ENCODE measurements at regions not wholly inside any gene's neighbourhood (a gene's known extent, or its start where the extent isn't known, plus 50 kb on each side); places are given as distances from the start of the nearest gene placed in this dataset.

DNA sequence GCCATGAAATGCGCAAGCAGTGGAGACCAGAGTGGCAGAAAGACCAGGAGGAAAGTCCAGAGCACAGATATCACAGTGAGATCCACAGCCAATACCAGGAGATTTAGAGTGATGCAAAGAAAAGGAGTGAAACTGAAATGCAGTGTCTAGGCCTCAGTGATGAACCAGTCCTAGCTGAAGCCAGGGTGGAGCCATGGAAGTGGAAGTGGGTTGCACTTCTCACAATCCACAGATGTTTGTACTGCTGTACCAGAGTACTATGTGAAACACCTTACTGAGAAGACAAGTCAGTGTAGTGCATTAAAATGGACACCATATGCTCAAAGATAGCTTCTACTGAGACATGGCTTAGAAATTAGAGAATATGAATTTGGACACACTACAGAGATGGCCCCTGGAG, 403.3 kb downstream of the HNRNPD start:
- TF ChIP-seq, protein P1, sequence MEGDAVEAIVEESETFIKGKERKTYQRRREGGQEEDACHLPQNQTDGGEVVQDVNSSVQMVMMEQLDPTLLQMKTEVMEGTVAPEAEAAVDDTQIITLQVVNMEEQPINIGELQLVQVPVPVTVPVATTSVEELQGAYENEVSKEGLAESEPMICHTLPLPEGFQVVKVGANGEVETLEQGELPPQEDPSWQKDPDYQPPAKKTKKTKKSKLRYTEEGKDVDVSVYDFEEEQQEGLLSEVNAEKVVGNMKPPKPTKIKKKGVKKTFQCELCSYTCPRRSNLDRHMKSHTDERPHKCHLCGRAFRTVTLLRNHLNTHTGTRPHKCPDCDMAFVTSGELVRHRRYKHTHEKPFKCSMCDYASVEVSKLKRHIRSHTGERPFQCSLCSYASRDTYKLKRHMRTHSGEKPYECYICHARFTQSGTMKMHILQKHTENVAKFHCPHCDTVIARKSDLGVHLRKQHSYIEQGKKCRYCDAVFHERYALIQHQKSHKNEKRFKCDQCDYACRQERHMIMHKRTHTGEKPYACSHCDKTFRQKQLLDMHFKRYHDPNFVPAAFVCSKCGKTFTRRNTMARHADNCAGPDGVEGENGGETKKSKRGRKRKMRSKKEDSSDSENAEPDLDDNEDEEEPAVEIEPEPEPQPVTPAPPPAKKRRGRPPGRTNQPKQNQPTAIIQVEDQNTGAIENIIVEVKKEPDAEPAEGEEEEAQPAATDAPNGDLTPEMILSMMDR (IDR thresholded peaks at IDR 0.05), result no peak
- H3K27ac ChIP-seq, result no peak overlapping the region

GRCh38 chr4:81966676-81967075, 407.1 kb downstream of the HNRNPD start:
- TF ChIP-seq ZFX (IDR thresholded peaks at IDR 0.05; ENCODE audit: borderline replicate concordance), result no peak
- TF ChIP-seq, protein P1 (IDR thresholded peaks at IDR 0.05), result no peak
- H3K27ac ChIP-seq, result no peak overlapping the region

DNA sequence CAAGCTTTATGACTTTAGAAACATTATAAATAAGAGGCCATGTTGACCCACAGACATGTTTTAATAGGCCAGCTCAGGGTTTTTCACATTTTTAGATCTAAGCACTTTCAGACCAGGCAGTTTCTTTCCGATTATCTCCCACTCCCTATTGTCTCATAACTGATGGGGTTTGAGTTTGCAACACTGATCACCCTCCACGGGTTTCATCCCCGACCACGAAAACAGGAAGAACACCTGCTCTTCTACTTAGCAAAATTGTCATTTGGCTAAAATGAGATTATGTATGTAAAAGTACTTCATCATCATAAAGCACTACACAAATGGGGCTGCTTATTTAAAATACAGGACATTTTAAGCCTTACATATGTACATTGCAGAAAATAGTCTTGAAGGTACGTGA, 407.9 kb downstream of the HNRNPD start:
- no peak overlapping the region for H3K27ac ChIP-seq
- TF ChIP-seq, protein P1 (IDR thresholded peaks at IDR 0.05), result no peak
- TF ChIP-seq ZFX (IDR thresholded peaks at IDR 0.05; ENCODE audit: borderline replicate concordance), result no peak

DNA sequence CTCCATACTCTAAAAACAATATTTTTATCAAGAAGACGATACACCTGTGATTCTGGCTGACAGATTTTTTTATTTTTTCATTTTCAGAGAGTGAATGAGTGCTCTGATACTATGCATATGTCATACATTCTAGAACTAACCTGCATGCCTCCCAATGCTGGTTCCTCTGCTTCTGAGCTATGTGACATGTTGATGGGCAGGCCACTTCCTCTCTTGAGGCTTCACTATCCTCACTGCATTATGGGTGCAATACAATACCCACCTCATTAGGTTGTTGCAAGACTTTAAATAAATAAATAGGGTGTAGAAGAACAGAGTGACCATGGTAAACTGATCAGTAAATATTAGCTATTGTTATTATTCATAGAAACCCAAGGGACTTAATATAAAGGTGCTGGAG, 408.3 kb downstream of the HNRNPD start:
- no peak overlapping the region for H3K27ac ChIP-seq
- TF ChIP-seq ZFX (IDR thresholded peaks at IDR 0.05; ENCODE audit: borderline replicate concordance), result no peak
- TF ChIP-seq, protein P1 (IDR thresholded peaks at IDR 0.05), result no peak

GRCh38 chr4:81963763-81964020, 410.1 kb downstream of the HNRNPD start:
- H3K27ac ChIP-seq, result no peak overlapping the region
- no peak for TF ChIP-seq ZFX (IDR thresholded peaks at IDR 0.05; ENCODE audit: borderline replicate concordance)
- TF ChIP-seq, protein P1 (IDR thresholded peaks at IDR 0.05), result no peak

DNA sequence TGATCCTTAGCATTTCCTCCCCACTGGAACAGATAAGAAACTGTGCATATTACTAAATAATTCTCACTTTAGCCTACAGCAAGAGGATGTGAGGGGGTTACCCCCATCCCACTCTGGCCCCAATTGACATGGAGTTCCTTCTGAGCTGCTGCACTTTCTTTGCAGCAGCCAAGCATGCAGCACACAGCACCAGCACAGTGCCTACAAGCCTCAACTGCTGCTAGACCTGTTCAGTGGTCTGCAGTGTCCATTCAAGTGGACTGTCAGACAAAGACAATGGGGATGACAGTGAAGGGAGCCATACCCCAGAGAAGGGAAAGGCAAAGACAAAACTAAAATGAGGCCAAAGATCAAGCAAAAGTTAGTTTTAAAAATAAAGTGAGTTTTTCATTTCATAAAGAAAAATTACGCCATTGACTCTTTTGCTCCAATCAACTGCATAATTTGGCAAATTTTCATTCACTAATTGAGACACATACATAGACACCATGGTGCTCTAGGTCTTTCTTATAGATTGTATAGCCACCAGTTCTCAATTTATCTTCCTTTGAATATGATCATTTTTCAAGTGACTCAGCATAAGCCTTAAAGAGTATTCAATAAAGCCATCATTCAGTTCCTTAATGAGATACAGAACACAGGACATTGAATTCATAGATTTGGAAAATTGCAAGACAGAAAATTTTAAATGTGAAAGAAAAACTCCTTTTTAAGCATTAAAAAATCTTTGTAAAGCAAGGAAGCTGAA, 410.6 kb downstream of the HNRNPD start:
- TF ChIP-seq, protein P1 (IDR thresholded peaks at IDR 0.05), result no peak
- no peak for TF ChIP-seq ZFX (IDR thresholded peaks at IDR 0.05; ENCODE audit: borderline replicate concordance)
- no peak overlapping the region for H3K27ac ChIP-seq

DNA sequence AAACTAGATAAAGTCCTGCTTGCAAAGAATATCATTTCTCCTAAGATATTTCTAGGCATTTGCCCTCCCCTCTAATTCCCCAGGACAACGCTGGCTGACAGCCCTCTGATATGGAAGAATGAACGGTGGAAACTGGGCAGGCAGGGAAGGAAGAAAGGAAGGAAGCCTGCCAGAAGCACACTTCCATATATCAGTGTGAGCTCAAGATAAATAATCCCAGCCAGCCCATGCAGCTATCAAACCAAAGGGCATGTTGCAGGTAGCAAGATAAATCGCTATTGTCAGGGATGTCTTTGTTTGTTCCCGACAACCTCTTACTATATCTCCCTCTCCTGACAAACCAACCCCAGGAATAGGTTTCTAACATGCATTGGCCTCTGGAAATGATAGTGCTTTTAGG, 412.8 kb downstream of the HNRNPD start:
- H3K27ac ChIP-seq, result no peak overlapping the region
- TF ChIP-seq ZFX (IDR thresholded peaks at IDR 0.05; ENCODE audit: borderline replicate concordance), result no peak
- TF ChIP-seq, protein P1 (IDR thresholded peaks at IDR 0.05), result no peak

Data from 22Rv1 (cell line).